ENCODE measurements at regions not wholly inside any gene's neighbourhood (a gene's known extent, or its start where the extent isn't known, plus 50 kb on each side); places are given as distances from the start of the nearest gene placed in this dataset.

GRCh38 chr1:187091666-187092065 lies 262.9 kb downstream of the PLA2G4A start:
- Mint-ChIP-seq H3K9me3 (ENCODE audit: low read depth) (peaks cover 17% of the 10 kb centered on the region), H3K4me1 (ENCODE audit: low read depth) (no peaks in the 10 kb centered on the region), H3K27me3 (ENCODE audit: low read depth) (peaks cover 4% of the 10 kb centered on the region), H3K36me3 (ENCODE audit: low read depth) (no peaks in the 10 kb centered on the region), H3K4me3 (ENCODE audit: unreplicated experiment) (no peak overlapping the region), H3K27ac (ENCODE audit: unreplicated experiment) (no peak overlapping the region)
- no peak for DNase-seq (ENCODE audit: low spot score)
- TF ChIP-seq CTCF (IDR thresholded peaks at IDR 0.05) = no peak

GRCh38 chr1:187092104-187092503 lies 263.4 kb downstream of the PLA2G4A start:
- Mint-ChIP-seq H3K27ac (ENCODE audit: unreplicated experiment) (no peak overlapping the region), H3K27me3 (ENCODE audit: low read depth) (peaks cover 4% of the 10 kb centered on the region), H3K9me3 (ENCODE audit: low read depth) (peaks cover 17% of the 10 kb centered on the region), H3K4me3 (ENCODE audit: unreplicated experiment) (no peak overlapping the region), H3K4me1 (ENCODE audit: low read depth) (no peaks in the 10 kb centered on the region), H3K36me3 (ENCODE audit: low read depth) (no peaks in the 10 kb centered on the region)
- no peak for TF ChIP-seq CTCF (IDR thresholded peaks at IDR 0.05)
- DNase-seq (ENCODE audit: low spot score) = no peak

DNA sequence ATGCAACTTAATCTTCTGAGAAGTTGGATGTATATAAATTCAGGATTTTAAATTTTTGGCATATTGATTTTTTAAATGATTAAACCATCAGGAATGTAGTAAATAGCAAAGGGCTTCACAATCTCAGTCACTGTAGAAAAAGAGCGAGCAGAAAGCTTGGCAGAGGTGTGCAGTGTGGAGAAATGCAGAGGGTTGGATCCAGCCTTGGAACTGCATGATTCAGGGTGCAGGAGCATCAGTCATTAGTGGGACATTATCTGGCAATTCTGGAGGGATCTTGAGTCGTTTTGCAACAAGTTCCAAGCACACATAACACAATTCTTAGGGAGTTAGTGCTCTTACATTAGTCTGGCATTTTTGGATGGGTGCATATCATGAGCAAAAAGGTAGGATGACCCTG lies 267.9 kb downstream of the PLA2G4A start:
- H3K27me3 Mint-ChIP-seq (ENCODE audit: low read depth) = peaks cover 2% of the 10 kb centered on the region
- no peak for TF ChIP-seq CTCF (IDR thresholded peaks at IDR 0.05)
- no peak overlapping the region for H3K4me3 Mint-ChIP-seq (ENCODE audit: unreplicated experiment)
- H3K4me1 Mint-ChIP-seq (ENCODE audit: low read depth) = no peaks in the 10 kb centered on the region
- H3K36me3 Mint-ChIP-seq (ENCODE audit: low read depth) = no peaks in the 10 kb centered on the region
- H3K27ac Mint-ChIP-seq (ENCODE audit: unreplicated experiment) = no peak overlapping the region
- DNase-seq (ENCODE audit: low spot score) = no peak
- peaks cover 17% of the 10 kb centered on the region for H3K9me3 Mint-ChIP-seq (ENCODE audit: low read depth)

DNA sequence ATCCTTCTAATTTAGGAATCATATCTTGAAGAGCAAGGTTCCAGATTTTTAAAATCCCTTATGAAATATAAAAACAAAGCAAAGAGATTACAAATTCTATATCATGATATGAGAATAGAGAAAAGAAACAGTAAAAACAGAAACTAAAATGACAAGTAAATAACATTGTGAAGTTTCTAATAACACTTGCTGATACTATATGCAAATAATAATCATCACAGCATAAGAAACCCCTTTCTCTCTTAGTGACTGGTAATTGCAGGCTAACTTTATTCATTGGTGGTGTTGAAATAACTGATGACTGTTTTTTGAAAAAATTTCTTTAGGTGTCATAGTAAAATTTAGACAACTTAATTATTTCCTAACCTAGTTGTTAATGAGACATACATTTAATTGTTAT lies 281.6 kb downstream of the PLA2G4A start:
- Mint-ChIP-seq H3K27me3 (ENCODE audit: low read depth) (no peaks in the 10 kb centered on the region), H3K36me3 (ENCODE audit: low read depth) (no peaks in the 10 kb centered on the region), H3K4me3 (ENCODE audit: unreplicated experiment) (no peak overlapping the region), H3K9me3 (ENCODE audit: low read depth) (peaks cover 2% of the 10 kb centered on the region), H3K4me1 (ENCODE audit: low read depth) (no peaks in the 10 kb centered on the region), H3K27ac (ENCODE audit: unreplicated experiment) (no peak overlapping the region)
- no peak for TF ChIP-seq CTCF (IDR thresholded peaks at IDR 0.05)
- no peak for DNase-seq (ENCODE audit: low spot score)

DNA sequence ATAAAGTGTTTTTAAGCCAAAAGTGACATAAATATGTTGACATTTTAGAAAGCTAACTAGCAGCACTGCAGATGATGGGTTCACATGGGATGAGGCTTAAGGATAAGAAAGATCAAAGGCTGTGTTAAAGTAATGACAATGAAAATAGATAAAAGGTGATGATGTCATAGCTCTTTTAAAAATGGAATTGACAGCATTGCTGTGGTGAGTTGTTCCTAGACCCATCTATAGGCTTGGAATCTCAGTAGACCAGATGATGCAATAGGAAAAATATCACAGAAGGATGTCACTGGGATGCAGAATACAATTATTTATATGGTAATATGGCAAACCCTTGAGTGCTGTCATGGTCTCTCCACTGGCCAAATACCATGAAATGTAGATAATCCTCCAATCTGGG lies 286.0 kb downstream of the PLA2G4A start:
- no peak overlapping the region for H3K4me3 Mint-ChIP-seq (ENCODE audit: unreplicated experiment)
- no peaks in the 10 kb centered on the region for H3K4me1 Mint-ChIP-seq (ENCODE audit: low read depth)
- H3K27ac Mint-ChIP-seq (ENCODE audit: unreplicated experiment) = no peak overlapping the region
- H3K9me3 Mint-ChIP-seq (ENCODE audit: low read depth) = peaks cover 2% of the 10 kb centered on the region
- no peak for DNase-seq (ENCODE audit: low spot score)
- H3K27me3 Mint-ChIP-seq (ENCODE audit: low read depth) = no peaks in the 10 kb centered on the region
- no peaks in the 10 kb centered on the region for H3K36me3 Mint-ChIP-seq (ENCODE audit: low read depth)
- TF ChIP-seq CTCF (IDR thresholded peaks at IDR 0.05) = no peak

All from chondrocyte (in vitro differentiated cells).